ENCODE measurements at regions not wholly inside any gene's neighbourhood (a gene's known extent, or its start where the extent isn't known, plus 50 kb on each side); places are given as distances from the start of the nearest gene placed in this dataset.
"Not testable (repeated sequence)": the region's sequence is repeated elsewhere in the genome, so short reads cannot be mapped to it uniquely, and the experiment has no call there.

GRCh38 chr4:66357316-66357715 is 687.0 kb upstream of the EPHA5 start:
- no peak for FAIRE-seq

GRCh38 chr4:66355328-66355727 is 685.0 kb upstream of the EPHA5 start:
- no peak for FAIRE-seq

- peak; percentile 11 for FAIRE-seq
Measured at GRCh38 chr4:66351761-66352160, 681.5 kb upstream of the EPHA5 start.

- FAIRE-seq, result peak; percentile 89
Measured at GRCh38 chr4:66340286-66340893, 670.1 kb upstream of the EPHA5 start.

GRCh38 chr4:66339007-66339406 is 668.7 kb upstream of the EPHA5 start:
- FAIRE-seq, result no peak

GRCh38 chr4:66331761-66332160 is 661.5 kb upstream of the EPHA5 start:
- FAIRE-seq, result no peak

- FAIRE-seq, result no peak
Measured at GRCh38 chr4:66330125-66330524, 659.8 kb upstream of the EPHA5 start.

GRCh38 chr4:66328803-66329574 is 658.7 kb upstream of the EPHA5 start:
- FAIRE-seq, result no peak

- FAIRE-seq, result no peak
Measured at GRCh38 chr4:66307641-66308438, 637.6 kb upstream of the EPHA5 start.

GRCh38 chr4:66300336-66300934 is 630.1 kb upstream of the EPHA5 start:
- FAIRE-seq, result no peak

GRCh38 chr4:66298569-66298968 is 628.3 kb upstream of the EPHA5 start:
- no peak for FAIRE-seq

- no peak for FAIRE-seq
Measured at GRCh38 chr4:66297703-66298102, 627.4 kb upstream of the EPHA5 start.

- FAIRE-seq, result no peak
Measured at GRCh38 chr4:66294638-66295037, 624.3 kb upstream of the EPHA5 start.

- FAIRE-seq, result no peak
Measured at GRCh38 chr4:66284991-66285451, 614.7 kb upstream of the EPHA5 start.

- FAIRE-seq, result no peak
Measured at GRCh38 chr4:66279084-66279483, 608.8 kb upstream of the EPHA5 start.

GRCh38 chr4:66275411-66276038 is 605.2 kb upstream of the EPHA5 start:
- no peak for FAIRE-seq

- FAIRE-seq, result no peak
Measured at GRCh38 chr4:66273110-66273509, 602.8 kb upstream of the EPHA5 start.

GRCh38 chr4:66270356-66270755 is 600.1 kb upstream of the EPHA5 start:
- not testable (repeated sequence) for FAIRE-seq

GRCh38 chr4:66266554-66266953 is 596.3 kb upstream of the EPHA5 start:
- not testable (repeated sequence) for FAIRE-seq

- FAIRE-seq, result no peak
Measured at GRCh38 chr4:66266035-66266434, 595.7 kb upstream of the EPHA5 start.

GRCh38 chr4:66252291-66252690 is 582.0 kb upstream of the EPHA5 start:
- FAIRE-seq, result no peak

GRCh38 chr4:66246643-66247042 is 576.4 kb upstream of the EPHA5 start:
- no peak for FAIRE-seq

GRCh38 chr4:66235876-66236275 is 565.6 kb upstream of the EPHA5 start:
- FAIRE-seq, result no peak
